Fibroblast of lung (primary cell): ENCODE measurements at regions not wholly inside any gene's neighbourhood (a gene's known extent, or its start where the extent isn't known, plus 50 kb on each side); places are given as distances from the start of the nearest gene placed in this dataset.

Source experiments
- DNase-seq, 2 donors: peaks; one replicate each; pipeline versions ENCODE4 v3.0.0 to v3.0.0-alpha.2; 2010; ENCODE audit warnings: low read depth in 2 of 2
- H2AFZ ChIP-seq: 2 replicates; pipeline ENCODE4 v1.5.1; 2012; ENCODE audit warnings: low read length, control low read depth, inconsistent platforms
- H3K27ac ChIP-seq: 2 replicates; pipeline ENCODE4 v1.5.1; 2011; ENCODE audit warnings: low read length, control low read depth; ENCODE audit not compliant: insufficient read depth
- H3K27me3 ChIP-seq: 2 replicates; pipeline ENCODE4 v1.5.1; 2011; ENCODE audit warnings: mild to moderate bottlenecking, low read length; ENCODE audit not compliant: control insufficient read depth, insufficient read depth
- H3K36me3 ChIP-seq: 2 replicates; pipeline ENCODE4 v1.5.1; 2011; ENCODE audit warnings: low read length; ENCODE audit not compliant: control insufficient read depth, insufficient read depth
- H3K4me1 ChIP-seq: 2 replicates; pipeline ENCODE4 v1.5.1; 2011; ENCODE audit warnings: low read length; ENCODE audit not compliant: control insufficient read depth, insufficient read depth; ENCODE audit errors: extremely low read depth
- H3K4me2 ChIP-seq: 2 replicates; pipeline ENCODE4 v1.5.1; 2011; ENCODE audit warnings: low read length, control low read depth; ENCODE audit not compliant: insufficient read depth; ENCODE audit errors: extremely low read depth
- H3K4me3 ChIP-seq, 4 experiments: fragments of 200-600 bp in 1 of 4; sonication (generic) in 1 of 4; replicated peaks in 1 of 4; 2 replicates each; pipeline ENCODE4 v1.5.1; 2011 to 2016; ENCODE audit warnings: low read length in 4 of 4, low read depth in 3 of 4, mild to moderate bottlenecking in 3 of 4, control low read depth in 2 of 4, inconsistent platforms in 1 of 4, mixed read lengths in 1 of 4; ENCODE audit not compliant: insufficient read depth in 1 of 4; ENCODE audit errors: control extremely low read depth in 1 of 4
- H3K79me2 ChIP-seq: 2 replicates; pipeline ENCODE4 v1.5.1; 2012; ENCODE audit warnings: mild to moderate bottlenecking, low read length, inconsistent platforms; ENCODE audit not compliant: control insufficient read depth, insufficient read depth
- H3K9ac ChIP-seq: 2 replicates; pipeline ENCODE4 v1.5.1; 2011; ENCODE audit warnings: mild to moderate bottlenecking, low read length, control low read depth; ENCODE audit not compliant: insufficient read depth
- H3K9me3 ChIP-seq: 2 replicates; pipeline ENCODE4 v1.5.1; 2012; ENCODE audit warnings: low read depth, low read length; ENCODE audit not compliant: control insufficient read depth, insufficient read depth
- H4K20me1 ChIP-seq: 2 replicates; pipeline ENCODE4 v1.5.1; 2011; ENCODE audit warnings: low read length; ENCODE audit not compliant: control insufficient read depth, insufficient read depth; ENCODE audit errors: extremely low read depth
- CTCF ChIP-seq, 2 donors: IDR thresholded peaks in 1 of 2; conservative IDR thresholded peaks in 1 of 2; 1 replicate in 1 of 2; 2 replicates in 1 of 2; pipeline ENCODE4 v1.5.1; 2011 to 2012; ENCODE audit warnings: low read length in 2 of 2, control low read depth in 1 of 2, inconsistent platforms in 1 of 2, low read depth in 1 of 2, mild to moderate bottlenecking in 1 of 2
- EZH2 ChIP-seq: IDR thresholded peaks from 2 replicates; pipeline ENCODE4 v1.5.1; 2012; ENCODE audit warnings: low read length, control low read depth, mild to moderate bottlenecking; ENCODE audit errors: missing control alignments

GRCh38 chr17:422196-422930 is 69.8 kb upstream of the RPH3AL start:
- H3K9me3 ChIP-seq = no peaks in the 10 kb centered on the region
- H3K36me3 ChIP-seq = no peaks in the 10 kb centered on the region
- H3K4me1 ChIP-seq = no peaks in the 10 kb centered on the region
- H3K4me2 ChIP-seq = no peak overlapping the region
- H3K27ac ChIP-seq = no peak overlapping the region
- H3K4me3 ChIP-seq = no peak overlapping the region
- TF ChIP-seq CTCF (conservative IDR thresholded peaks at IDR 0.05 in 1 of 2, IDR thresholded peaks at IDR 0.05 in 1 of 2; ENCODE audit: low read depth in 1 of 2, low read length in 2 of 2) = no peak
- no peak for TF ChIP-seq EZH2
- H4K20me1 ChIP-seq = no peaks in the 10 kb centered on the region
- DNase-seq = no peak
- no peaks in the 10 kb centered on the region for H3K79me2 ChIP-seq
- H3K9ac ChIP-seq = no peak overlapping the region
- no peaks in the 10 kb centered on the region for H3K27me3 ChIP-seq
- no peak overlapping the region for H2AFZ ChIP-seq

GRCh38 chr17:420479-421175 is 68.0 kb upstream of the RPH3AL start:
- no peaks in the 10 kb centered on the region for H3K36me3 ChIP-seq
- H3K9ac ChIP-seq = no peak overlapping the region
- H3K4me2 ChIP-seq = no peak overlapping the region
- no peak overlapping the region for H3K27ac ChIP-seq
- H3K27me3 ChIP-seq = no peaks in the 10 kb centered on the region
- no peaks in the 10 kb centered on the region for H3K79me2 ChIP-seq
- no peaks in the 10 kb centered on the region for H4K20me1 ChIP-seq
- no peaks in the 10 kb centered on the region for H3K9me3 ChIP-seq
- DNase-seq = no peak
- H3K4me3 ChIP-seq = no peak overlapping the region
- H2AFZ ChIP-seq = no peak overlapping the region
- TF ChIP-seq CTCF (conservative IDR thresholded peaks at IDR 0.05 in 1 of 2, IDR thresholded peaks at IDR 0.05 in 1 of 2; ENCODE audit: low read depth in 1 of 2, low read length in 2 of 2) = no peak
- TF ChIP-seq EZH2 = no peak
- no peaks in the 10 kb centered on the region for H3K4me1 ChIP-seq

- H3K4me3 ChIP-seq = no peak overlapping the region
- no peak overlapping the region for H3K4me2 ChIP-seq
- H3K36me3 ChIP-seq = no peaks in the 10 kb centered on the region
- DNase-seq = no peak
- H3K79me2 ChIP-seq = no peaks in the 10 kb centered on the region
- H3K9me3 ChIP-seq = no peaks in the 10 kb centered on the region
- H2AFZ ChIP-seq = no peak overlapping the region
- no peaks in the 10 kb centered on the region for H3K4me1 ChIP-seq
- no peaks in the 10 kb centered on the region for H3K27me3 ChIP-seq
- TF ChIP-seq CTCF (conservative IDR thresholded peaks at IDR 0.05 in 1 of 2, IDR thresholded peaks at IDR 0.05 in 1 of 2; ENCODE audit: low read depth in 1 of 2, low read length in 2 of 2) (no peak), EZH2 (no peak)
- H3K27ac ChIP-seq = no peak overlapping the region
- H4K20me1 ChIP-seq = no peaks in the 10 kb centered on the region
- no peak overlapping the region for H3K9ac ChIP-seq
Observed at GRCh38 chr17:419073-419735, 66.6 kb upstream of the RPH3AL start.
